Activated effector memory CD4-positive, alpha-beta T cell treated with anti-CD3 and anti-CD28 coated beads, Interleukin-2, amount 50 U/mL, for 16 hours (primary cell): ENCODE measurements at regions not wholly inside any gene's neighbourhood (a gene's known extent, or its start where the extent isn't known, plus 50 kb on each side); places are given as distances from the start of the nearest gene placed in this dataset.
"Not testable (repeated sequence)": the region's sequence is repeated elsewhere in the genome, so short reads cannot be mapped to it uniquely, and the experiment has no call there.

Experiments
- DNase-seq: peaks from one replicate; pipeline ENCODE4 v3.0.0-alpha.2; 2020

DNA sequence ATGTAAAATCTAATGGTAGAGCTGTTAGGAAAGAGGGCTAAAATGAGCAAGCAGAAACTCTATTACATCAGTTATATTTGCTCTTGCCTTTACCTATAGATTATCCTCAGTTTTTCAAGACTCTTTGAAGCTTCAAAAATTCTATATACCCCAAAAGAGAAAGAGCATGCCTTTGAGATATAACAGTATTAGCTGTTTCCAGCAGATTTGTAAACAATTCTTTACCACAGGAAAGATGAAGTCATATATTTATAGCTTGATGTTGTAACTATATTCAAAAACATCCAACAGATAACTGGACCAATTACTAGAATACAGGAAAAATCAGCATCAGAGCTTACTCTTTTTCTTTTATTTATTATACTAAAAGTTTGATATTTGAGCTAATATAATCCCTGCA is 416.2 kb upstream of the TPK1 start:
- no peak for DNase-seq

DNA sequence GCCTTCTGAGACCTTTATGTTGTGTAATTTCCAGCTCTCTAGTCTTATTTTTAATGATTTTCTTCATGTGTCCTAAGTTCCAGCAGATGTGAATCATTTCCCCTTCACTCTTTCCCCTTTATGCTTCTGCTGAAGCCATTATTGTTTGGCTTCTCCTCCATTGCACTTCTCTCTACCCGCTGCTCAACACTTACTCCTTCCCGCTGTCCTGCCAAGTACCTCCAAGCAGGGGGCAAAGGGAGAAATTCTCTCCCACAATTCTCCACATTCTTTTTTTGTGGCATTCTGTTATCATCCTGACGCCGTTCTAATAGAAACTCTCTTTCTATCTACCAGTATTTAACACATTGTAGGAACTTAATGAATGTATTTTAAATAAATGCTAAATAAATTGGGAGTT is 388.9 kb upstream of the TPK1 start:
- no peak for DNase-seq

DNA sequence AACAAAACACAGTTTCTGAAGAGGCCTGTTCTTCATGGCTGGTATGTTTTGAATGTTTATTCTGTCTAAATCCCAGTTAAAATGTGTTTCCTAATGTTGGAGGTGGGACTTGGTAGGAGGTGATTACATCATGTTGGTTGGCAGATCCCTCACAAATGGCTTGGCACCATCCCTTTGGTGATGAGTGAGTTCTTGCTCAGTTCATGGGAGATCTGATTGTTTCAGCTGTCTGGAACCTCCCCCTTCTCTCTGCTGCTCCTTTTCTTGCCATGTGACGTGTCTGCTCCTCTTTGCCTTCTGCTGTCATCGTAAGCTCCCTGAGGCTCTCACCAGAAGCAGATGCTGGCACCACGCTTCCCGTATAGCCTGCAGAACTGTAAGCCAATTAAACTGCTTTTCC is 383.6 kb upstream of the TPK1 start:
- no peak for DNase-seq

DNA sequence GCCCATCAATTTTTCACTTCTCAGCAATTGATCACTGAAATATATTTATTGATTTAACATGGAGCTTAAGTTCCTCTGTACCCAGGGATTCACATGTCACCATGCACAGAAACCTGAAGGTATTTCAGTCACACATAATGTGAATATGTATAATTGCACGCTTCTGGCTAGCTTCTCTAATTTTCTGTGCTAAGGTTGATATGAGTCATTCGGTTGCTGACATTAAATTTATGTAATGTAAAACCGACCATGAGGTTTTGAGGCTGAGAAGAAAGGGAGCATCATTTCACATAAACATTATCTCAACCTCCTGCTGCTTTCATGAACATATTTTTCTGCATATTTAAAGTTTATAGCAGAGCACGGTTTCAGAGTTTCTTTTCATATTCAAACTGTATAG is 381.0 kb upstream of the TPK1 start:
- DNase-seq: no peak

DNA sequence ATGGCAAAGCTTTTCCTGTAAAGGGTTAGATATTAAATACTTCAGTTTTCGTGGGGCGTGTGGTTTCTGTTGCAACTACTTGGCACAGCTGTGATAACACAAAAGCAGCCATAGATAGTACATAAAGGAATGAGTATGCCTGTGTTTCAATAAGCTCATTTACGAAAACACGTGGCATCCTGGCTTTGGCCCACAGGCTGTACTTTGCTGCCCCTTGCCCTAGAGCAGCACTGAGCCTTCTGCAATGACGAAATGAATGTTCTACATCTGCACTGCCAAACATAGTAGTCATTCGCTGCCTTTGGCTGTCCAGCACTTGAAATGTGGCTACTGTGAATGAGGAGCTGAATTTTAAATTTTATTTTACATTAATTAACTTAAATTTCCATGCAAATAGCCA is 376.2 kb upstream of the TPK1 start:
- DNase-seq: no peak

DNA sequence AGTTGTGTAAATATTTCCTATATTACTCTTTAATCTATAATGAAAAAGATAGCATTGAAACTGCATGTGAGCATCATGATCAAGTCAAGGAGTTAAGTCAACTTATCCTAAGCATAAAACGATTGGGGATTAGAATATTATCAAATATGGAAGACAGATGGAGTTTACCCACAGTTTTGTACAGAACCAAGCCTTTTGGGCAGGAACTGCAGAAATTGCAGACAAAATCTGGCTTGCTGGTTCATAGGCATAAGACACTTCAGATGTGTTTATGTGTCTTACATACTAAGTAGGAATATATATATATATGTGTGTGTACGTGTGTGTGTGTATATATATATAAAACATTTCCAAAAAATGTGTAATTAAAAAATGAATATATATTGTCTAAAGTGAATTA is 375.4 kb upstream of the TPK1 start:
- DNase-seq: no peak

DNA sequence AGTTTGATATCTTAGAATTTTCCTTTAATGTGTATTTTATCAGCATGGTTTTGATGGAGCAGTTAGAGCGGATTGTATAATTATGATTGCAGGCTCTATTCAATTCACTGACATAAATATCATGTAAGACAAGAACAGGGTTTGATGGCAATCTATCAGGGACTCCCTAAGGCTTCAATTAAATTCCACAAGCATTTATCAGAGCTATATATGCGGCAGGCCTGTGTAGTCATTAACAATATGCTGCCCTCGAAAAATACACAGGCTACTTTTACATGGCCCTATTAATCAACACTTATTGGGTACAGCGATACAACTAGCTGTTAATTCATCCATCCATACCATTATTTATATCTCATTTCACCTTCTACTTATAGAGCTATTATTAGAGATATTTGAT is 358.1 kb upstream of the TPK1 start:
- no peak for DNase-seq

DNA sequence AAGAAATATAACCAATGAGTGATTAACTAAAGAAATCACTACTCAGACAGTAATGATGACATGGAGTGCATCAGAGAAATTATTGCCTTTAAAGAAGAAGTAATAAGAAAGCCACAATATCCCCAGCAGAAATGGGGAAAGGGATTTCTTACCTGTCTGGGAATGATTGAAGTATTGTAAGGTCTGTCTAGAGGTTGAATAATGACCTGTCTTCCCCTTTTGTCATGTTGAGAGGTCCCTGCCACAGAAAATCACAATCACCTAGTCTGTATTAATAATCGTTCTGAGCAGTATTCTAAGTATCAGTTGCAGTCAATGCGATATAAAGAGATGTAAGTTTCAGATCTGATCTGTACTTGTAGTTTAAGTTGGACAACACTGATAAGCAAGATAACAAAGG is 349.1 kb upstream of the TPK1 start:
- DNase-seq: no peak

DNA sequence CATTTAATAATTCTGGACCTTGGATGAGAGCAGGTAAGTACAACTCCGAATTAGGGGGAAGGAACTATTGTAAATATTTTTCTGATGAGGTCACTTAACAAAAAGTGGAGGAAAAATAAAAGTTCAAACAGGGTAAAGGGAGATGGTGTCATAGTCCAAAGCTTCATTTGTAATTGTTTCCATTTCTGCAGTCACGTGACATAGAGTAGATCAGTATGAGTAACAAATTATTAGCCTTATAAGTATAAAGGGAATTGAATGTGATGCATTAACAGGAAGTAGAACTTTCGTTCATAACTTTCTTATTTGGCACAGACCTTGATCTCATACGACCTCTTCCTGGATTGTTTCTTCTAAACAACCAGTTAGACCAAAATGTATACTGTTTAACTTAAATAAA is 347.2 kb upstream of the TPK1 start:
- no peak for DNase-seq

DNA sequence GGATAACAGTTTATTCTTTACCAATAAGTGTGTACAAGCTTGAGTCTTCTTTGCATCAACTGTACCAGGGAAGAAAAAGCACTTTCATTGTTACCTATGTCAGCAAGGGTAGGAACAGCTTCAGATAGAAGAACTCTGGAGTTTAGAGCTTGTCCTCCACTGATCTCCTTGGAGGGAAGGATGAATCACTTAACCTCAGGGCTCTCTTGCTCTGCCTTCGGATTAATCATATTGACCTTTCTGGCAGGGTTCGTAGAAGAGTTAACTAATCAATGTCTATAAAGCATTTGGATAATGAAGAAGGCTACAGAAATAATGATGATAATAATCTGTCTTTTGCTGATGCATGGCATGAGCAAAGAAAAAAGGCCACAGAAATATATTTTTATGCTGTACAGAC is 339.5 kb upstream of the TPK1 start:
- DNase-seq: no peak

DNA sequence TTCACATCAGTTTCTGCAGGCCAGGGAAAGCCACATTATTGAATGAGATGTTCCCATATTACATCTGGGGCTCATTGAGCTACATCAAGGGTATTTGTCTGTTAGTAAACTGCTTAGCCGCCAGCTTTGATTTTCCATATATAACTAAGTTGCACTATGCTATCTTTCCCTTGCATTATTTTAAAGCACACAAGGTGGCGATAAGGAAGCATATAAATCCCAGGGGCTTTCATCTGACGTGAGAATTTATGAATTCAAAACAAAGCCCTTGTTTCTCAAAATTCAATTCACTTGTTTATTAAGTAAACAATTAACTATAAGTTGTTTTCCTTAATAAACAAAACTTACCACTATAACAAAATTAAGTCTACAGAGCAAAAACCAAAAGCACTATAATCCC is 334.1 kb upstream of the TPK1 start:
- DNase-seq: no peak

DNA sequence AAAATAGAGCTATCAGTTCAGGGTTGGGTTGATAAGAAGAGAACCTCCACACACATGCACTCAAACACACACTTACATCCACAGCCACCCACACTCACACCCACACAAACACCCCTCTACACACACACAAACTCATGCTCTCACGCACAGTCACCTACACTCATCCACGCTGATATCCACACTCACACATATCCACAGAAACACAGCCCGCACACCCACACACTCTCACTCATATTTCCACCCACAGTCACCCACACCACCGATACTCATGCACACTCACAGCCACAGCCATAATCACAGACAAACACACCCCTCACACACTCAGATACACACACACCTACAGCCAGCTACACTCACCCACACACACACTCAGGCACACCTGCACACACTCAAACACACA is 333.0 kb upstream of the TPK1 start:
- no peak for DNase-seq

DNA sequence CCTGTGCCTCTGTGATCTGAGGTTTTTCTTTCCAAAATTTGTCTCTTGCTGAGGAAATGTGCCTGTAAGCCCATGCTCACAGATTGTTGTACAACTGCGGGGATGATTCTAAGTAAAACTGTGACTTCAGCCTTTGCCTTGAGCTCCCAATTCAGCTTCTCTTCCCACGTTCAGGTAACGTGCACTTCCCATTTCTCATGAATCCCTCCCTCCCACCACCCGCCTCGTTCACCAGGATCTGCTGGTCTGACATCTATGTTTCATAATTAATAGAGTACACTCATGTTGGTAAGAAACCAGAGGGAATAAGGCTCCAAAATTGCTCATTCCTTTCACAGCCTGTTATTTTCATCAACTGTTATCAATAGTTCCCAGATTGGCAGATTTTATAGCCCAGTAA is 332.6 kb upstream of the TPK1 start:
- no peak for DNase-seq

DNA sequence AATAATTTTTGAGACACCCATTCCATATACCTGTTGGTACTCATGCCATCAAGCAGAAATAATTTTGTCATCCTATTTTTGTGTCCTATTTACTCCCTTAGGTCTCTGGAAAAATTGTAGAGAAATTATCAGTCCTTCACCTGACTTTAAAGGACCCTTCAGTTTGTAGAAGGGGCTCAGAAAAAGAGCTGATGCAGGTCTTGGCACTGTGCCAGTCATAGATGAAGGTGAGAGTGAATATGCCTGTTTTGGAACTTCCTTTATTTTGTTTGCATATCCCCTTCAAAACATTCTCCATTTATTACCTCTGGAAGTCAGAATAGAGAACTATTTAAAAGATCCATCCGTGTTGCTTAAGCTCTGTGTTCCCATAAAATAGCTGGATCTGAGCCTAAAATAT is 321.0 kb upstream of the TPK1 start:
- DNase-seq: no peak

DNA sequence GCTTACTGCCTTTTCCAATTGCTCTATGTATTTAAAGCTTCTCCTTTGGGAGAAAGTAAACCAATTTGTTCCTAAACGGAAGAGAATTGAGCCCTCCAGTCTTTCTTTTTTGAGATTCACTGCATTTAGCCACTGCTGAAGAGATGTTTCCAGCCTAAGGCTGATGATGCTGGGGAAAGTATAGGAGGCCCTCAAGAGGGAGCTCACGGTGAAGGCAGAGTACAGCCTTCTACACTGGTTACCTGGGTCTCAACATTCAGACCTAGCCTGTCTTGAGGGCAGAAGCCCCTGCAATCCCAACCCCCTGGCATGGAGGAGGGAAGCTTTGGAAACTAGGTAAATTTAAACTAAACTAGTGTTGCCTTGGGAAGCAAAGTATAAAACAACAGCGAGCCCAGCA is 316.7 kb upstream of the TPK1 start:
- no peak for DNase-seq

DNA sequence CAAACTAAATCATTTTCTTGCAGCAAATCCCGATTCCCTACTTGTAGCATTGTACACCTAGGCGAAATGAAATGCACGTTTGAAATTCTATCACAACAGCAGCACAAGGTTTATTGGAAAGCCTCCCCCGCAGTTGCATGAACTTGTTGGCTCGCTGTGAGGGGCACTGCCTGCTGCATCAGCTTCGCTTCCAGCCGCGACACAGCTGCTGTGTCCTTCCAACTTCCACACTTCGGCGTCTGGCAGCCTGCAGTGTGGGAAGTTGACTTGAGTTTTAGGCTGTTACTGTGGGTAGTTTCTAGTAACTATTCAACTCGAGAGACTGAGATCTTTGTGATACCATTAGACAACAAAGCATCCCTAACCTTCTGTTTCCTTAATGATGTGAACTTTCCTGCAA is 315.8 kb upstream of the TPK1 start:
- no peak for DNase-seq

DNA sequence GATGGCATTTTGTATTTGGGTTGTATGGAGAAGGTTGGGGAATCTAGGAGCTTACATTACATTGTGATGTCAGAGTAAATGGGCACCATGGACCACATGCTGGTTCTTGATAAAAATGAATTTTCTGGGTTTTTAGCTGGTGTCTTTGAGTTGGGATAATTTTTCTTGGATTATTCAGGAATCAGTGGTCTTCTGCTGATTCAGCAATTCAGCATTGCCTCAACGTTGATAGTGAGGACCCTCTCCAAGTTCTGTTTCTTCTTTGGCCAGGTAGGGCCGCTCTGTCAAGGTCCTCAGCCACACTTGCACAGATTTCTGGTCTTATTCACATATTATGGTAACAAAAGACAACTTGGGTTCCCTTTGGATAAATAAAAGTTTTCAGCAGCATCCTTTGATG is 312.0 kb upstream of the TPK1 start:
- DNase-seq: no peak

DNA sequence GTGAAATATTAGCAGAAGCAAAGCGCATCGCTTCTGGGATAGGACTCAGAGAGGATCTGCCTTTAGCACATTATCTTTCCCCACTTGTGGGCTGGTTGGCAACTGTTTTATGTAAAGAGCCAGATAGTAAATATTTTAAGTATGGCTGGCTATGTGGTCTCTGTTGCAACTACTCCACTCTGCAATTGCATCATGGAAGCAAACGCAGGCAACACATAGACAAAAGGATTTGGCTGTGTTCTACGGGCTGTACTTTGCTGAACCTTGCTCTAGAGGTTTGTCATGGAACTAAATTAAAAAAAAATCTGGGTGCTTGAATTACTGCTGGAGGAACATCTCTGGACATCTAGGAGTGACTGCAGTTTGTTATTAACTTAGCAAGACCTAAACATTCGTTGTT is 307.8 kb upstream of the TPK1 start:
- DNase-seq: no peak

DNA sequence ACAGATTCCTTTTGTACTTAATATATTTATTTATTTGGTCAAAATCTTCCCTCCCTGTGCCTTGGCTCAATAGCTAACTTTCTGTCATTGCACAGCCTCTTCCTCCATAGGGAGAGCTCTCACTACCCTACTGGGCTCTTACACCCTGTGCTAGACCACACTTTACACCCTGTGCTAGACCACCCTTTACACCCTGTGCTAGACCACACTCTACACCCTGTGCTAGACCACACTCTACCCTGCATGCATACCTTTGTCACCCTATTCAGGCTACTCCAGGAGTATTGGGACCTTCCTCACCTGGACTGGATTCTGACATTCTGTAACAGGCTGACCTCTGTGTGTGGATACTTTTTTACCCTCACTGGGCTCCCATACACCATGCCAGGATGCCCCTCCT is 298.5 kb upstream of the TPK1 start:
- no peak for DNase-seq

DNA sequence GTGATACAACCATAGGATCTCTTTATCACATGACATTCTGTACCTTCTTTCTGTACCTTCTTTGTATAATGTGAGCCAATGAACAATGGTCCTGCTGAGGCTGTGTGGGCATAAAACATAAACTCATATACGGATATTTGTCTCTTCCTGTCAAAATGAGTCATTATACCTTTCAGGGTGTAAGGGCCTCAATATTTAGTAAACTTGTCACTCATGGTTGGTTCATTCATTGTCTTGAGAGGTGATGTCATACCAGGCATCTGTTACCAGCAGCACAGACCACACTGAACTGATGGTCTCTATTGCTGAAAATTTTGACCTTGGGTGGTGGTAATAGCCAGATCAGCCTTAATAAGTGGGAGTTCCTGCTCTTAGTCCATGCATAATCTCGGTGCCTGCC is 287.6 kb upstream of the TPK1 start:
- DNase-seq: no peak

DNA sequence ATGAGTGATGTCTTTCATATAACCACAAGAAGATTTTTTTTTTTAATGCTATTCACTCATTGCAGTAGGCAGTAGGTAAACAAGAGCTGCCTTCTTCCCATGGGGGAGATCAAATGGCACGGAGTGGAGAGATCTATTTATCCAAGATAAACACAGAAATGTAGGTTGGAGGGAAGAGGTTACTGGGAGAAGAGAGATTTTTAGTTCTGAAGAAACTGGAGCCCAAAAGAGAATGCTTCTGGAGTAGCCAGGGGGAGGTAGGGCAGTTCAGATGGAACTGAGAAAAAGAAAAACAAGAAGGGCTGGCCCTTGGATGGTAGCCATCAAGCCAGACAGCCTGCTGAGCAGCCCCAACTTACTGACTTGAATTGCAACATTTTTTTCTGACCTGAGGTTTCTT is 270.1 kb upstream of the TPK1 start:
- no peak for DNase-seq

DNA sequence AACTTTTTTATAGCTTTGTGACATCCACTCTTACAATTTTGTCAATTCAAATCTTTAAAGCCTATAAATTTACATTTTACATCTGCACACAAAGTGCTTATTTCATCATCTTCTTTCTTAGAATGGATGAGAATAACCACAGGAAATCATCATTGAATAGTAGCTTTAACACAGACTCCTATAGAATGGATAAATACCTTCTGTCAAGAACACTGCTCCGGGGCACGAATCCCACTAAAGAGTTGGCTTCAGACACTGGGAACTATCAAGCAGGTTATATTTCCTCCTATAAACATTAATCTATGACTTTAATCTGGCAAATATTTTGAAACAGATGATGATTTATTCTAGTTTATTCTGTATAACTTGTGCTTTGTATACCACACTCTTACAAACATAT is 269.7 kb upstream of the TPK1 start:
- no peak for DNase-seq

DNA sequence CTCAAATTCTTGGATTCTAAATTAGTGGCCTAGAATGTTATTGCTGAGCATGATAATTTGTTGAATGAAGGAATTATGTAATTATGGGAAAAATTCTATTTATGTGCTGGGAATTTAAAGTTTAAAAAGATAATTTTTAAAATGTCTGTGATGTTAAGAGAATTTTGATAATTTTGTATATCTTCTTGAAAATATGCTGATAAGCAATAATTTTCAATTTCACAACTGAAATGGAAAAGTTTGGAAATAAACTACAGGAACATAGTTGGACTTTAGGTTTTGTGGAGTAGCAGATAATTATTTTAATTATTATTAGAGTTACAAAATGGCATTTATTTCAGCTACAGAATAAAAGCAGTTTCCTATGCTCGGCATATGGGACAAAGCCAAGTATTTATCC is 268.5 kb upstream of the TPK1 start:
- no peak for DNase-seq

DNA sequence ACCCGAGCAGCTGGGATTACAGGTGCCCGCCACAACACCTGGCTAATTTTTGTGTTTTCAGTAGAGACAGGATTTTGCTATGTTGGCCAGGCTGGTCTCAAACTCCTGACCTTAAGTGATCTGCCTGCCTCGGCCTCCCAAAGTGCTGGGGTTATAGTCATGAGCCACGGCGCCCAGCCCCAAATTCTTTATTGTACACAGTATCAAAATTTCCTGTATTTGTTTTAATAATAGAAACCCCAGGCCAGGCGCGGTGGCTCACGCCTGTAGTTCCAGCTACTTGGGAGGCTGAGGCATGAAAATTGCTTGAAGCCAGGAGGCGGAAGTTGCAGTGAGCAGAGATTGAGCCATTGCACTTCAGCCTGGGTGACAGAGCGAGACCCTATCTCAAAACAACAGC is 266.3 kb upstream of the TPK1 start:
- DNase-seq: not testable (repeated sequence)

DNA sequence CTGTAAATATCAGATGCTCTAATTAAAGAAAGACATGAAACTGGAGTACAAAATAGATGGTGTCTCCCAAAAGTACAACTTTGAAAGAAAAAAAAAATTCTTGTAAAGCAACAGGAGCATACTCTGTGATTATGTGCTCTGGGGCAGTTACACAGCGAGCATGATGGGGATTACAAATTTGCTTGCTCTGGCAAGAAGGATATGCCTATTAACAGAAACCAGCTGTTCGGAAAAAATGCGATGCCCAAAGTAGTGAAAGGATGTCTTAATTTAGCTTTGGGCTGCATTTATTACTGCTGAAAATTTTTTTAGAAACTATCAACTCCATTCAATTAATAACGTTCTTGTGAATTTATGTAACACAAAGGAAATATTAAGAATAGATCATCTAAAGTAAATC is 256.9 kb upstream of the TPK1 start:
- DNase-seq: no peak

DNA sequence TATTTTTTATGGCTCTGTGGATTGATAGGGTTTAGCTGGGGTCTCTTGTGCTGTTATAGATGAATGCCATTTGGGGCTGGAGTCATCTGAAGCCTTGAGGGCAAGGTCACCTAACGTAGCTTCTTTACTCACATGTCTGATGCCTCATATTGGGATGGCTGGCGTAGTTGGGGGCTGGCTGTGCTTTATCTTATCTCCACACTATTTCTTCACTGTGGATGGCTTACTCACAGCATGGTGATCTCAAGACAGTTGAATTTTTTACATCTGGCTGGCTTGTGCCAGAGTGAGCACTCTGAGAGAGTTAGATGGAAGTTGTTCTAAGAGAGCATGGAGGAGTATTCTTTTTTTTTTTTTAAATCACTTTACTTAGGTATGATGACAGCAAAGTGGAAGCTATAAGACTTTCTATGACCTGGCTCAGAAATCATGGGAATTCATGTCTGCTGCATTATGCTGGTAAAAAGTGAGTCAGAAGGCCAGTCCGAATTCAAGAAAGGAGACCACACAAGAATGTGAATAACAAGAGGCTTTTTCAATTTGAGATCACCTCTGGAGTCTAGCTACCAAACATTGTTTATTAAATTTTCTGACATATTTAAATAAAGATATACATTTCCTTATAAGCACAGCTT is 252.4 kb upstream of the TPK1 start:
- no peak for DNase-seq
